RWPE1 (cell line): ENCODE measurements at regions not wholly inside any gene's neighbourhood (a gene's known extent, or its start where the extent isn't known, plus 50 kb on each side); places are given as distances from the start of the nearest gene placed in this dataset.
"Not testable (repeated sequence)": the region's sequence is repeated elsewhere in the genome, so short reads cannot be mapped to it uniquely, and the experiment has no call there.

Experiments
- CTCF ChIA-PET: fragments of 350-600 bp; sonication (Branson Sonifier 250); formaldehyde crosslinking; extraction: SDS; loops from one replicate; lab custom pipeline; 2021; lab: Yijun Ruan, JAX
- POLR2A ChIA-PET: fragments of 400-600 bp; formaldehyde crosslinking; extraction: SDS; loops from one replicate; lab custom pipeline; 2020; ENCODE audit warnings: antibody characterized with exemption; ENCODE audit not compliant: low non-redundant PET; lab: Yijun Ruan, JAX
- DNase-seq: peaks from one replicate; pipeline ENCODE4 v3.0.0; 2012; ENCODE audit warnings: low spot score
- H3K27ac ChIP-seq: fragments of 450-650 bp; 2 replicates; pipeline ENCODE4 v1.5.1; 2017
- CTCF ChIP-seq: fragments of 450-650 bp; conservative IDR thresholded peaks from 2 replicates; pipeline ENCODE4 v1.5.1; 2017; ENCODE audit warnings: low read depth, mild to moderate bottlenecking

DNA sequence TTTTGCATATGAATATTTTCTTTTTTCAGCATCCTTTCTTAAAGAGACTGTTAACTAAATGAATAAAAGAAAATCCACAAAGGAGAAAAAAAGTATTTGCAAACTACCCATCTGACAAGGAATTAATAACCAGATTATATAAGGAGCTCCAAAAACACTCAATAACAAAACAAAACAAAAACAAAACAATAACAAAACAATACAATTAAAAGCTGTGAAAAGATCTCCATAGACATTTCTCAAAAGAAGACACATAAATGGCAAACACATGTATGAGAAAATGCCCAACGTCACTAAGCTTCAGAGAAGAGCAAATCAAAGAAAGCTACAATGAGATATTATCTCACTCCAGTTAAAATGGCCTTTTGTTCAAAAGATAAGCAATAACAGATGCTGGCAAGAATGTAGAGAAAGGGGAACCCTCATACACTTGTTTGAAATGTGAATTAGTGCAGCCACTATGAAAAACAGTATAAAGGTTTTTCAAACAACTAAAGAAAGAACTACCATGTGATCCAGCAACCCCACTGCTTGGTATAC lies 1310.0 kb upstream of the EYS start:
- ChIA-PET POLR2A (no interaction called here), CTCF (no interaction called here)
- no peak for TF ChIP-seq CTCF
- no peak for DNase-seq
- H3K27ac ChIP-seq, result no peak overlapping the region

GRCh38 chr6:67011441-67011840 lies 1304.4 kb upstream of the EYS start:
- DNase-seq, result no peak
- TF ChIP-seq CTCF, result no peak
- ChIA-PET CTCF (interaction anchor here (0.5 kb wide), 1 partner anchor 243 kb away, joined by 6 read pairs; no protein-coding TSS in a partner anchor), POLR2A (no interaction called here)
- H3K27ac ChIP-seq, result no peak overlapping the region

DNA sequence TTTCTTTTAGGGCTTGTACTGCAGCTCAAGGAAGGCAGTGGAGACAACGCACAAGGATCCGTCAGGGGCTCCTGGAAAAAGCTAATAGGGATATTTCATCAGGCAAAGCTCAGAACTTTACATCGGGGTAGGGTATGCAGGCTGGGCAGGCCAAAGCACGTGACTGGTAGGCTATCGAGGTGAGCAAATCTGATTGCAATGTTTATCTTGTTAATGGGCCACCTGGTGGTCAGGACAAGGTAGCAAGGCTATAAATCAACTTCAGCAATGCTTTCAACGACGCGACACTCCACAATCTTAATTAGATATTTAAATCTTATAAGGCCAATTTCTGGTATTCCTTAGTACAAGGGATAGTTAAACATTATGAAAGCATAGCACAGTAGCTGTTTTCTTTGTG lies 1302.8 kb upstream of the EYS start:
- peak; percentile 4 for DNase-seq
- no peak for TF ChIP-seq CTCF
- ChIA-PET POLR2A (no interaction called here), CTCF (interaction anchor here (0.6 kb wide), 2 partner anchors 332 to 1272 kb away, joined by 3 to 4 read pairs; no protein-coding TSS in a partner anchor)
- H3K27ac ChIP-seq, result no peak overlapping the region

DNA sequence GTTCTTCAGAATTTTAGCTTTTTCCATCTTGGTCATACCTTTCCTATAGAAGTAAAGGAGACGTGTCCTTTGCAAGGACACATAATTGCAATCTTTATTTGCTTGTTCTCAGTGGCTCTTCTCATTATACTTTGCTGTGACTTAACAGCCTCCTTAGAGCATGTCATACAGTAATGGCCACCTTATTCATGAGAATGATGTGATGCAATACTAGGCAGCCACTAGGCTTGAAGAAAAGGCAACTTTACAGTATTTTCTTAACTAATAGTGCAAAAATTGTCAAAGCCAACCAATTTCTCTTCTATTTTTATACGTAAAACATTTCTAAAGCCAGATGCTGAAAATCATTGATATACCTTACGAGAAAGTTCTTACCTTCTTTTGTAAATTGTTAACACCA lies 1296.8 kb upstream of the EYS start:
- ChIA-PET POLR2A (no interaction called here), CTCF (interaction anchor here (0.6 kb wide), 1 partner anchor 62 kb away, joined by 3 read pairs; no protein-coding TSS in a partner anchor)
- no peak for TF ChIP-seq CTCF
- no peak overlapping the region for H3K27ac ChIP-seq
- no peak for DNase-seq

GRCh38 chr6:67000121-67000520 lies 1293.1 kb upstream of the EYS start:
- TF ChIP-seq CTCF, result no peak
- H3K27ac ChIP-seq, result no peak overlapping the region
- POLR2A ChIA-PET, result no interaction called here
- CTCF ChIA-PET, result no interaction called here
- no peak for DNase-seq

DNA sequence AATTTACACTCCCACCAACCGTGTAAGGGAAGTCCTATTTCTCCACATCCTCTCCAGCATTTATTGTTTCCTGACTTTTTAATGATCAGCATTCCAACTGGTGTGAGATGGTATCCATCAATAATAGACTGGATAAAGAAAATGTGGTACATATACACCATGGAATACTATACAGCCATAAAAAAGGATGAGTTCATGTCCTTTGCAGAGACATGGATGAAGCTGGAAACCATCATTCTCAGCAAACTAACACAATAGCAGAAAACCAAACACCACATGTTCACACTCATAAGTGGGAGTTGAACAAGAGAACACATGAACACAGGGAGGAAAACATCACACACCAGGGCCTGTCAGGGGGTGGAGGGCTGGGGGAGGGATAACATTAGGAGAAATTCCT lies 1290.6 kb upstream of the EYS start:
- CTCF ChIA-PET, POLR2A ChIA-PET, DNase-seq, H3K27ac ChIP-seq: not testable (repeated sequence)

GRCh38 chr6:66995669-66996068 lies 1288.6 kb upstream of the EYS start:
- H3K27ac ChIP-seq, result no peak overlapping the region
- CTCF ChIA-PET, result no interaction called here
- POLR2A ChIA-PET, result no interaction called here
- TF ChIP-seq CTCF, result no peak
- DNase-seq, result no peak

DNA sequence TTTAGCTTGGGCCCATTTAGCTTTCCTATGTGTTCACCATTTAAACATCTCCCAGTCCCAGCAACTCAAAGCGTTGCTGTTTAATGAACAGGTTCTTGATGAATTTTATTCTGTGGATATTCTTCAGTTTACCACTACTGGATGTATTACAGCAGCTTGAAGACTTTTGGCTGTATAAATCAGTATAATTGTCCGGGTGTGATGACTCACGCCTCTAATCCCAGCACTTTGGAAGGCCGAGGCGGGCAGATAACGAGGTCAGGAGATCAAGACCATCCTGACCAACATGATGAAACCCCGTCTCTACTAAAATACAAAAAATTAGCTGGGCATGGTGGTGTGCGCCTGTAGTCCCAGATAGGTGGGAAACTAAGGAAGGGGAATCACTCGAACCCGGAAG lies 1286.7 kb upstream of the EYS start:
- POLR2A ChIA-PET, CTCF ChIA-PET, H3K27ac ChIP-seq, DNase-seq: not testable (repeated sequence)
